D341Med (cell line): ENCODE measurements at regions not wholly inside any gene's neighbourhood (a gene's known extent, or its start where the extent isn't known, plus 50 kb on each side); places are given as distances from the start of the nearest gene placed in this dataset.
"Not testable (repeated sequence)": the region's sequence is repeated elsewhere in the genome, so short reads cannot be mapped to it uniquely, and the experiment has no call there.

Experiments
- DNase-seq: peaks from one replicate; pipeline ENCODE4 v3.0.0; 2012; ENCODE audit warnings: low spot score

DNA sequence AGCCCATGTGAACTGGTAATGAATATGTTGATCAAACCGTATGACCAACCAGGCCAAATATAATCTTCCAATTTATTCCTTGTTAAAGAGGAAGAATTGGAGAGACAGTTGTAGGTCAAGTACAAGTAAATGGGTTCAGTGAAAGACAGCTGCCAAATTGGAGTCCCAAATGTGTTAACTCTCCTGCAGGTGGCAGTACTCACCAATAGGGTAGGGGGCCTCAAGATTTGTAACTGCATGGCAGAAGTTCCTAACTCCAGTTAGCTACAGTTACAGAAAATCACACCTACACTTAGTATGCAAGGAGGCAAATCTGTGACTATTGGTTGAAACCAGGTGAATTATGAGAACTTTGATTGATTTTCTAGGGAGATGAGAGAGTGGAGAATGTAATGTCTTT lies 278.0 kb downstream of the ZBBX start:
- peak; percentile 53 for DNase-seq

DNA sequence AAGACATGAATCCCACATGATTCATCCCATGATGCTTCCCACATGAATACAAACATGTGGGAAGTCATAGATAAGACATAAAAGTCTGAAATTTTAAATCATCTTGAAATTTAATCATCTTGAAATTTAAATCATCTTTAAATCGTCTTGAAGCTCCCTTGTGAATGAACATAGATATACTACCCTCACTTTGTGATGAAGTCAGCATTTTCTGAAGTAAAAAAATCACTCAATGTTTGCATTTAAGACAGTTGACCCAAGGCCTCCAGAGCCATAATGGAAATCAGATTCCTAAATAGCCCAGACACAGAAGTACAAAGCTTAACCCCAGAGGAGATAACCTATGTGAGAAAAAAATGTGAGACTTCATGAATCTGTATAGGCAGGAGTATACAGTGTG lies 279.4 kb downstream of the ZBBX start:
- DNase-seq, result no peak

DNA sequence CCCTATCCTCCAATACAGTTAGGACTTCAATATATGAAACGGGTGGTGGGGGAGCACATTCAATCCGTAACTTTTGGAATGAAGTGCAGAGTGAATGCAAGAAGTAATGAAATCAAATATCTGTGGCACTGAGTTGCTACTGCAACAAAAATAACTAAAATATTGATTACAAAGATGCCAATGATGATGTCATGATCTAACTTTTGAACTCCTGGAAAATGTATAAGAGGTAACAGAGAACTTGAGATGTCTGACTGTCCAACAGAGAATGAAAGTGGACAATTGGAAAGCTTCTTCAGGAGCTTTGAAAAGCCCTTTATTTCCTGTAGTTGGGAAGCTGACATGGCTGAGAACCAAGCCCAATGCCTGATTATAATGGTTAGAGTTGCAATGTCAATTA lies 279.9 kb downstream of the ZBBX start:
- no peak for DNase-seq

DNA sequence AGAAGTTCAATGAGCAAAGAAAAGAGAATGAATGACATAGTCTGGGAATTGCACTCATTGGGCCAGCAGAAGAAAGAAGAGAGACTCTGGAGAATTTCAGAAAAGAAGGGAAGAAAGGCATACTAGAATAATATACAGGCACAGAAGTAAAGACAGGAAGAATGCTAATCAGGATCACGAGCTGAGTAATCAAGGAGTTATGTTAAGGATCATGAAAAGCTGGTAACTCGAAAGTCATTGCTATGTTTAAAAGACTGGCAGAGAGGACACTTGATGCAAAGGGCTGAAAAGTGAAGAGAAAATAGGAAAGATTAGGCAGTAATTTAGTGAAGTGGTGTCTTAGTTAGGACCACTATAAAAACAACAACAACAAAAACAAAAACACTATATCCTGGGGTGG lies 284.1 kb downstream of the ZBBX start:
- DNase-seq, result no peak

DNA sequence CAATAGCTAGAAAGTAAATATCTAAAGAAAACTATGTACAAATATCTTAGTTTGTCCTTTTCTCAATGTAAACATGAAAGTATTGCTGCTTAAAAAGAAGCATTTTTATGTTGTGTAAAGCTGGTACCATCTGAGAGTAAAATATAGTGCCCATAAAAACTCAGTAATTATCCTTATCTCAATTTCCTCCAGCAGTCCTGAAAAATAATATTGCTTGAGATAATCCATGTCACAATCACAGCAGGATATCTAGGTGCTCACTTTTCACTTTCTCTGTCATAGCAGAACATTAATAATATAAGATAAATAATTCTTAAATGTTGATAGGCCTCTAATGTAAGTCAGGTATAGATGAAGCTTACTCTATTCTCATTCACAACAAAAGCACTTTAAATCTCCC lies 285.5 kb downstream of the ZBBX start:
- no peak for DNase-seq

DNA sequence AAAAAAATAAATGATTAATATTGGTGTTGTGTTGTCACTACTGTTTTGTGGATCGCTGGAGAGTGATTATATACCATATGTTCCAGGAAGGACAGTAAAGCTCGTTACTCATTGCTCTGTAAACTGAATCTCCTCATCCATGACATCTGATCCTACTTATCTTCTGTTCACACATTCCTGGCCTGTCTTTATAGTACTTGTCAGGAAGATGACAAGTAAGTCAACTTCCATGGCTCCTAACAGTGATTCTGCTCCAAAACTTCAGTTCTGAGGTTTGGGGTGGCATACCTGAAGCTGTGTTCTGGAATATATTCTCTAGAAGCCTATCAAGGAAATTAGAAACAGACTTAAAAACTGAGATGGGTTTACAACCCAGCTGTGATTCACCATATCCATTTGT lies 288.9 kb downstream of the ZBBX start:
- DNase-seq, result no peak

DNA sequence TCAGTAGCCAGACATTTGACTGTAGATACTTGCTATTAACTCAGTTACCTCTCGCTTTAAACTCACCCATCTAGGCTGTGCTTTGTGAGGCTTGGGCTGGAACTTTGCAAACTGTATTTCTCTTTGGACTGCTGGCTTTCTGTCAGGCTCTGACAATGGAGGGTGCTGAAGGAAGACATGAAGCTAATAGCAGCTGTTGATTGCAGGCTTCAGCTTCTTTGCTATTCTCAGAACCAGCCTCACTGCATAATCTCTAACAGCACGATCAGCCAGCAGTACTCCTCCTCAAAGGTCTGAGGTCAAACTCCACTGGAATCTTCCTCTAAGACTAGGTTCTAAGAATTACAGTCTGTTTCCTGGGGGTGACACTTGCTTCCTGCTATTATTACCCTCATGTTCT lies 295.6 kb downstream of the ZBBX start:
- DNase-seq, result no peak

DNA sequence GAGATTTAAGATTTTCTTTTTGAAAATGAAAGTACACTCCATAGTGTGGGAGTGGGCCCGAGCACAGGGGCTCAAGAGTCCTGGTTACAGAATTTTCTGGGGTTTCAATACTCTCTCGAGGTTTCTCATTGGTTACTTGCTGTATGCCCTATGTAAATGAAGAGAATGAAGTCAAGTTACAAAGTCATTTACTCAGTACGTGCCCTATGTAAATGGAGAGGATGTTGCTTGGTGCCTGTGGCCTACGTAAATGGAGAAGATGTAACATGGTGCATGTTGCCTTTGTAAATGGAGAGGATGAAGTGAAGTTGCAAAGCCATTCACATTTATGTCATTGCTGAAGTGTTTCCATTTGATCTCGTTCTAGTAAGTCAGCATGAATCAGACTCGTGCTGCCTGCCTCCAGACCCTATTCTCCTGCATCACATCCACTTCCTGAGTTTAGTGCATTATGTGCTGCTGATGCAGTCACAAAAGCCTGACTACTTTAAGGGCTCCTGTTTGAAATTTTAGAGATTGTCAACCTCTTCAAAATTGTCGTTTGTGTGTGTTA lies 302.0 kb downstream of the ZBBX start:
- DNase-seq, result no peak

DNA sequence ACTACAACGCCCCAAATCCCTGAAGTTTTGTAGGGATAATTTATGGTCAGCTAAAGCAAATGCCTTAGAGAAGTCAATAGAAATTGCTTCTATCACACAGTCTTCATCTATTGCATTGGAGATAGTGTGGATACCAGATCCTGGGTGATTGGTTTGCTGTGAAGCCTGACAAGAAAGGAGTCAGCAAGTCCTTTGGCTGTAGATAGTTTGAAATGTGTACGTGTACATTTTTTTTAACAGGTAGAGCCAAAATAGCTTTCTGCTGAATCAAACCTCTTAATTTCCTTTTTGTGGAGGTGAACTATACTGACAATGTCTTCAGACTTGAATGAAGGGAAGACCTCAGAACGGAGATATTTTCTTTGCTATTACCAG lies 312.3 kb downstream of the ZBBX start:
- no peak for DNase-seq

DNA sequence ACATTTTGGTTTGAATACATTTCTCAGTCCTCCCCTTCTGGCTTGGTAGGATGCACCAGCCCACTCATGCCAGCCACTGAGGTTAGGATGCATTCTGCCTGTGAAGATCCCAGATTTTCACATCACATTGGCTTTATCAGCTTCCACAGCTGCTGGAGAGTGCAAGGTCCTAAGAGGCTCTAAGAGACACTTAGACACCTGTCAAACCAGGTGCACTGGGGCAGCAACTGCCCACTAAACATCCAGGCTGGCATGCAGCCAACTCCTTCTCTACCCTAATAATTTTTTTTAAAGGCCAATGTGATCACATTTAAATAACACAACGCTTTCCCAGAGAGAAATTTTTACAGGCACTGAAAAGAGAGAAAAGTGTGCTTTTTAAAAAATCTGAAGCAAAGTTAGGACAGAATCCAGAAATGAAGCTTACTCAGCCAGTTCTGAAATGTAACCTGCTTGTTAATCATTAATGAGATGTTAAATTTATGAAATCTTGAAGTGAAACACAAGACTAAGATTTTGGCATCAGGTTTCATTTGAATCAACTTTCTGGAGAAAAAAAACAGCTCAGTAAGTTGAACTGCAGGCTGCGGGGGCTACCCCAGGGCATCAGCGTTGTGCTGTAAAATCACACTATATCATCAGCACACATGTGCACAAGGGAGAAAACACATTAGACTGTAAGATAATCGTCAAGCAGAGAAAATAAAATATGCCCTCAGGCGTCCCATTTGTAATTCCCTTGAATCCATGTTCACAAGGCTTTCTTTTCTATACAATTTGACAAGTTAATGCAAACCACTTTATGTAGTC lies 312.9 kb downstream of the ZBBX start:
- no peak for DNase-seq

DNA sequence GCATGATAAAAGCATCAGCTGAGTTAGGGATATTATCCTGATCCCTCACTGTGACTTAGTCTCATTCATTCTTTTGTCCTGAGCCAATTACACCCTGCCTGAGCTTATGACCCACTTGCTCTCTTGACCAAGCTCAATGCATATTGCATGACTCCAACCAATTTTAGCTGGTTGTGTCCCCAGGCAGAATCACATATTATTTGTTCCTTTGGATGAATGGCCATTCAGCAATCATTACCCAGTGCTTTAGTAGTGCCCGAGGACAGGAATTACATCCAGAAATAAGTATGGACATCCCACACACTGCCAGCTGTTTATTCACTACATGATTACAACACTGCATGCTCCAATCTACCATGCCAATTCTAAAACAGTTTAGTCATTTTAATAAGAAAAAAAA lies 322.5 kb downstream of the ZBBX start:
- no peak for DNase-seq

DNA sequence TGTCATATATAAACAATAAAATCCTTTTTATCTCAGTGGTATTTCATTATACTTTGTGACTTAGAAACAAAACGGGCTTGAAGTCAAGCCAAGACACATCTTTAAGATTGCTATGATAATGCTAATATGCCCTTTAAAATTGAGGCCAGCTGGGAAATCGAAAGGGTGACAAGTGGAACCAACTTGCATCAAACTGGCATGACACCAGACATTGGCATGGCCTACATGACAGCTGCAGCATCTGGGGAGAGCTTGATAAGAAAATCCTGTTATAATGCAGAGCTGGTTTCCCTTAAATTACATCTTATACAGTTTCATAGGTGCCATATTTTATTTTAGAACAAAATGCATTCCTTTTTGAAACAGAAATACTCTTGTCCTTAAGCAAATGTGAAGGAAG lies 325.2 kb downstream of the ZBBX start:
- no peak for DNase-seq

DNA sequence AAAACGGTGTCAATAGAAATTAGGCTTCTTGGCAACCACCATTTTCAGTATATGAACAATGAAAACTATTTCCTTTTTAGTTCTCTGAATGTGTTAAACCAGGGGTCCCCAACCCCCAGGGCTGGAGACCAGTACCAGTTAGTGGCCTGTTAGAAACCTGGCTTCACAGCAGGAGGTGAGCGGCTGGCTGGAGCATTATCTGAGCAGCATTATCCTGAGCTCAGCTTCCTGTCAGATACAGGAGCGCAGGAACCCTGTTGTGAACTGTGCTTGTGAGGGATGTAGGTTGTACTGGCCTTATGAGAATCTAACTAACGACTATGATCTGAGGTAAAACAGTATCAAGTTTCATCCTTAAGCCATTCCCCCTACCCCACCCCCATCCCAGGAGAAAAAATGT lies 328.7 kb downstream of the ZBBX start:
- DNase-seq, result no peak

DNA sequence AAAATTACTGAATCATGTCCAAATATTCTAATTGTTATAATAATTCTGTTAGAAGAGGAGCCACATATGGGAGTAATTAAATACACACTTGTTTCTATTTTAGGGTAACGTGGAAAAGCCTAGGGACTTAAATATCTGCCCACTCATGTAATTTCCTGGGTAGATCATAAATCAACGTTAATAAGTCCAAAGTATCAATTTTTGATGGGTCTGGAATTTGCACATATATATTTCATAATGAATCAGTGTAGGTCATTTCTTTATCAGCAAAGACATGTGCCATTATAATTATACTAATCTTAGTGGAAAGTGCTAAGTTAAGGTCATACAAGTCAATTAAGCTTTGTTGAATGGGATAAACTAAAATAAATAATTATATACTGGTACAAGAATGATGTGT lies 346.2 kb downstream of the ZBBX start:
- DNase-seq, result no peak

DNA sequence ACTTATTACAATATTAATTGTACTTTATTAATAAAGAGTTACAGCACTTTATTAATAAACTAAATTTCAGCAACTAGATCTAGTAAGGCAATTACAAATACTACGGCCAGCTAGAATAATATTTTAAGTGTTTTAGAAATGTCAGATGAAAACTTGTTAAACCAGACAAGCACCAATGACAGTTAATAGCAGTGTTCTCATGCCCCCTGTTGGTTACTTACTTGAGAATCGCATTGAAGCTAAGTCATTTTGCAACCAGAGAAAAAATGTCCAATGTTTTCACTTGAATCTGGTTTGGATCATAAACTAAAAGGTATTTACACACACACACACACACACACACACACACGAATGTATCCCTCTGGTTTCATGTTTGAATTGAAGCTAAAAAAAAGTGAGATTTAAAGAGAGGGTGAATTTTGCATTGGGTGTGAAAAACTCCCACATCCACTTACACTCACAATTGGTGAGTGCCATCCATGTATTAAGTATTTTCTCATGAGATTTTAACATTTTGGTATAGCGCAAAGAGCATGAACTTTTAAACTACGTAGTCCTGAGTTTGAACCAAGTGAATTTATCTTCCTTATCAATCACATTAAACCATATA lies 347.7 kb downstream of the ZBBX start:
- DNase-seq, result peak; percentile 38

DNA sequence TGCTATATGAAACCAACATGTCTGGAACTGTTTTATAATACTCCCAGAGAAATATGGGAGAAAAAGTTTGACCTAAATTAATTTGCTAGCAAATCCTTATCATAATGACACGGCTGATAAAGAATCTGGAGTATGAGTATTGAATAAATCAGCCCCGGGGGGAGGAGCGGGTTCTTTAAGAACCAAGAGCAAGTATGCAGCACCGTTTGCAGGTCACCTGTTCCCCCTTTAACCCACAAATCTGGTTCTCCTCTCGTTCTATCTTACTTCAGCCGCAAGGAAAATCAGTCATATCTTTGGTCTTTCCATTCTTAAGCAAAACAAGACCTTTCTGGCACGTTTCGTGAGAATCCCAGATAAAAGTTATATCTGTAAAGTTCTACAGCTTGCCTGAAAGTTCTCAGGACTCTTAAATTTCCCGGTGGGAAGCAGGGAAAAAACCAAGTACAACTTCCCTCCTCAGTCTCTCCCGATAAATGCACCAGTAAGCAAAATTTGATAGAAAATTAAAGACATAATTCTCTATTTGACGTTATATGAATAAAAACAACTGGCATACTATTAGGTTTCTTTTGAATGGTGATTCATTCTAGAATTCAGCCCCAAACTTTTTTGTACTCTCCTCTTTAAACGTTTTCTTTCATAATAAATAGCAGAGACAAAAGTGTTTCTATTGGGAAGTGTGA lies 348.6 kb downstream of the ZBBX start:
- no peak for DNase-seq

DNA sequence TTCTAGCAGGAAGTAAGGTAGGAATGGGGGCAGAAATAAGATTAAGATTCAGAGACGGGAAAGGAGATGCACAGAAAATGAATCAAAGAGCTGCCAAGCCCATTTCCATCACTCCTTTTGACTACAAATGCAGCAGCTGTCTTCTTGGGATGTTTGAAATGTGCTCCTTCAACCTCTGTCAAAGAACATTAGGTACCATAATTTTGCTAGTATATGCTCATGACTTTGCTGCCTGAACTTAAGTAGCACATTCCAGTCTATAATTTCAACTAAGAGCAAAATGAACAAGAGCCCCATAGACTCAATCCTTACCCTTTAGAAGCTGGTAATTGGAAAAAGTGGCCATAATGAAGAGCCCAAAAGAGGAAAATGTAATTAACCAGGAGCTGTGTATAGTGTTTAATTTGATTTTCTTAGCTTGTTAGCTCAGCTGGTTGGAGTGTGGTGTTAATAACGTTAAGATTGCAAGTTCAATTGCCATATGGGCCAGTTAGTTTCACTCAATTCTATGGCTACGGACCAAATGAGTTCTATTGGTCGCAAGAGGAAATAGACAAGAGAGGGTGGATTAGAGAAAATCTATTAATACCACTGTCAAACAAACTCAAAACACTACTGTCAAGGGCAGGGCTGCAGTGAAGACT lies 349.9 kb downstream of the ZBBX start:
- no peak for DNase-seq

DNA sequence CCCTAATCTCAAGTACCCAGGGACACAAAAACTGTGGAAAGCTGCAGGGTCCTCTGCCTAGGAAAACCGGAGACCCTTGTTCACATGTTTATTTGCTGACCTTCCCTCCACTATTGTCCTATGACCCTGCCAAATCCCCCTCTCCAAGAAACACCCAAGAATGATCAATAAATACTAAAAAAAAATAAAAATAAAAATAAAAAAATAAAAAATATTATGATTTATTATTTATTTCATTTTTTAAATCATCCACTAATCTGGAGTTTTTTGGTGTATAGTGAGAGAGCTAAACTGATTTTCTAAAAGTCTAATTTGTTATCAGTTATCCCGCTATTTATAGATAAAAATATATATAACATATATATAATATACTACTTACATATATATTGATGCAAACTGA lies 360.6 kb downstream of the ZBBX start:
- DNase-seq, result not testable (repeated sequence)

DNA sequence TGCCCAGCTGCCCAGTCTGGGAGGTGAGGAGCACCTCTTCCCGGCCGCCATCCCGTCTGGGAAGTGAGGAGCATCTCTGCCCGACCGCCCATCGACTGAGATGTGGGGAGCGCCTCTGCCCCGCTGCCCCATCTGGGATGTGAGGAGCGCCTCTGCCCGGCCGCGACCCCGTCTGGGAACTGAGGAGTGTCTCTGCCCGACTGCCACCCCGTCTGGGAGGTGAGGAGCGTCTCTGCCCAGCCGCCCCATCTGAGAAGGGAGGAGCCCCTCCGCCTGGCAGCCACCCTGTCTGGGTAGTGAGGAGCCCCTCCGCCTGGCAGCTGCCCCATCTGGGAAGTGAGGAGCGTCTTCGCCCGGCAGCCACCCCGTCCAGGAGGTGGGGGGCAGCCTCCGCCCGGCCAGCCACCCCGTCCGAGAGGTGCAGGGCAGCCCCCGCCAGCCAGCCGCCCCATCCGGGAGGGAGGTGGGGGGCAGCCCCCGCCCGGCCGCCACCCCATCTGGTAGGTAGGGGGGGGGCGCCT lies 361.4 kb downstream of the ZBBX start:
- not testable (repeated sequence) for DNase-seq

DNA sequence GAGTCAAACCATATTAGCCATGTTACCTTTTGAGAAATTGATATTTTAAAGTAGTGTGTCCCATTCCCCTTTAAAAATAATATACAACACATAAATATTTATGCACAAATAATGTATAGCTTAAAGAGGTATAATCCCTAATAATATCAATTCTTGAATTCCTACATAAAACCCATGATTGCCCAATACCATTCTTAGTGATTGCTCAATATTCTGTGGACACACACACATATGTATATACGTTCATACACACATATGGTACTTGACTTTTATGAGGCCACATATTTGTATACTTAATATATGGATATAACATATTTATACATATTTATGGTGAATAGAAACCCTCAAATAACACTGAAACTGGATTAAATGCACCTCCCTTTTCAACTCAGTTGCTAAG lies 367.4 kb downstream of the ZBBX start:
- DNase-seq, result no peak

DNA sequence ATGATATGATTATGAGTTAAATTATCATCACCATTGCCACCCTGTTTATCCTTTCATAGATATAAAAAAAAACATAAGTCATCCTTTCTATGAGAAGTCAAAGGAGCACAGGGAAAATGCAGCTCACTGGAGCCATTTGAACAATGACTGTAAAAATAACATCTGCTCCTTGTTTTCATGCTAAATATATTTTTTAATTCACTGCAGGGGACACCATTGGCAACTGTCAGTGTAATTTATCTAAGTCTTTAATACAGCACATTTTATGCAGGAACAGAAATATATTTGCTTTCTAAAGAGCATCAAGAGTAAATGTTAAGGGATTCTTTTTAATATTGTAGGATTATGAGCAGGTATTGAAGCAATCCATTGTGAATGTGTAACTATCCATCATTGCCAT lies 371.3 kb downstream of the ZBBX start:
- no peak for DNase-seq

DNA sequence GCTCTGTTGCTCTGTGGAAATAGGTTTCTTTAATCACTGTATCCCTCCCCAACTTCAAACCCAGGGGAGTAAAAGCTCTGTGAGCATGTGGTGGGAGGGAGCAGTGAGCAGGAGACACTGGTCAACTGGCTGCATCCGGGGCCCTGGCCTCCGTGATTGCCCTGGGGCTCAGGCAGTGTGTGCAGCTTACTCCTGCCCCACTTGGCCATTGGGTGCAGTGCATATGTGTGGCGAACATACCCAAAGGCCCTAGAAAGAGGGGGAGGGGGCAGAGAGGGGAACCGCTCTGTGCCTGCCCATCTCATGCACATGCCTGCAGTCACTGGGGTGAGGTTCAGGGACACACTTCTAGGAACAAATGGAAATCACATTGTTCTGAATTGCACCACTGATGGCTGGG lies 378.7 kb downstream of the ZBBX start:
- no peak for DNase-seq
